HepG2 (cell line): ENCODE measurements at regions not wholly inside any gene's neighbourhood (a gene's known extent, or its start where the extent isn't known, plus 50 kb on each side); places are given as distances from the start of the nearest gene placed in this dataset.

Experiments used
- BCLAF1 ChIP-seq: fragments of 450-650 bp; IDR thresholded peaks from 2 replicates; pipeline ENCODE4 v1.6.1; 2017; ENCODE audit warnings: mild to moderate bottlenecking
- DPF2 ChIP-seq: sonication (generic); formaldehyde crosslinking; IDR thresholded peaks from 2 replicates; pipeline ENCODE4 v1.4.0; 2020; ENCODE audit warnings: mild to moderate bottlenecking, low read depth, missing genetic modification reagents, borderline replicate concordance
- FOXA3 ChIP-seq: IDR thresholded peaks from 2 replicates; pipeline ENCODE4 v1.6.1; 2016; ENCODE audit warnings: missing genetic modification reagents, missing compliant biosample characterization
- HCFC1 ChIP-seq: fragments of 150-350 bp; IDR thresholded peaks from 2 replicates; pipeline ENCODE4 v1.6.1; 2014; ENCODE audit warnings: low read depth, low read length
- HNF1B ChIP-seq: sonication (generic); formaldehyde crosslinking; IDR thresholded peaks from 2 replicates; pipeline ENCODE4 v1.5.1; 2020; ENCODE audit warnings: mild to moderate bottlenecking, moderate library complexity, missing genetic modification reagents
- KLF16 ChIP-seq, 2 experiments: sonication (generic) in 1 of 2; formaldehyde crosslinking in 1 of 2; IDR thresholded peaks; 2 replicates each; pipeline versions ENCODE4 v1.6.1 to v1.8.0; 2016 to 2023; ENCODE audit warnings: missing genetic modification reagents in 2 of 2, missing compliant biosample characterization in 1 of 2
- MED8 ChIP-seq: sonication (generic); formaldehyde crosslinking; IDR thresholded peaks from 2 replicates; pipeline ENCODE4 v1.8.1; 2023; ENCODE audit warnings: mild to moderate bottlenecking, missing genetic modification reagents; ENCODE audit not compliant: insufficient replicate concordance
- MIER3 ChIP-seq: IDR thresholded peaks from 2 replicates; pipeline ENCODE4 v1.6.1; 2016; ENCODE audit warnings: missing compliant biosample characterization, borderline replicate concordance
- MXD4 ChIP-seq: IDR thresholded peaks from 2 replicates; pipeline ENCODE4 v1.6.1; 2016; ENCODE audit warnings: mild to moderate bottlenecking, missing biosample characterization, missing genetic modification reagents
- NFRKB ChIP-seq: fragments of 450-650 bp; IDR thresholded peaks from 2 replicates; pipeline ENCODE4 v1.6.1; 2017
- NR2F6 ChIP-seq, 2 experiments: IDR thresholded peaks; 2 replicates each; pipeline ENCODE4 v1.6.1; 2016; ENCODE audit warnings: antibody characterized with exemption in 1 of 2, mild to moderate bottlenecking in 1 of 2
- PITX1 ChIP-seq: sonication (generic); formaldehyde crosslinking; IDR thresholded peaks from 2 replicates; pipeline ENCODE4 v1.5.1; 2020; ENCODE audit warnings: mild to moderate bottlenecking, missing genetic modification reagents
- REXO4 ChIP-seq: sonication (generic); formaldehyde crosslinking; IDR thresholded peaks from 2 replicates; pipeline ENCODE4 v1.8.0; 2022; ENCODE audit warnings: missing genetic modification reagents, mild to moderate bottlenecking, borderline replicate concordance
- RFX3 ChIP-seq: IDR thresholded peaks from 2 replicates; pipeline ENCODE4 v1.6.1; 2016; ENCODE audit warnings: missing biosample characterization, missing genetic modification reagents
- SIN3A ChIP-seq: IDR thresholded peaks from 2 replicates; pipeline ENCODE4 v1.6.1; 2011; ENCODE audit warnings: low read depth, mild to moderate bottlenecking, control low read depth, low read length, borderline replicate concordance
- SNAPC5 ChIP-seq: sonication (generic); formaldehyde crosslinking; IDR thresholded peaks from 2 replicates; pipeline ENCODE4 v1.8.1; 2023; ENCODE audit warnings: mild to moderate bottlenecking, missing genetic modification reagents, borderline replicate concordance
- STAG1 ChIP-seq: sonication (generic); formaldehyde crosslinking; IDR thresholded peaks from 2 replicates; pipeline ENCODE4 v1.4.0; 2020; ENCODE audit warnings: missing genetic modification reagents
- TCF7 ChIP-seq: sonication (generic); IDR thresholded peaks from 2 replicates; pipeline ENCODE4 v1.6.1; 2016; ENCODE audit warnings: antibody characterized with exemption, low read depth
- THAP8 ChIP-seq: sonication (generic); formaldehyde crosslinking; IDR thresholded peaks from 2 replicates; pipeline ENCODE4 v1.5.1; 2020; ENCODE audit warnings: missing genetic modification reagents, mild to moderate bottlenecking, borderline replicate concordance
- ZBTB3 ChIP-seq: sonication (generic); formaldehyde crosslinking; IDR thresholded peaks from 2 replicates; pipeline ENCODE4 v1.4.0; 2020; ENCODE audit warnings: low read depth, mild to moderate bottlenecking, moderate library complexity, missing genetic modification reagents, borderline replicate concordance
- ZNF484 ChIP-seq: sonication (generic); formaldehyde crosslinking; IDR thresholded peaks from 2 replicates; pipeline ENCODE4 v1.5.1; 2020; ENCODE audit warnings: mild to moderate bottlenecking, low read depth, missing genetic modification reagents, borderline replicate concordance
- ZNF569 ChIP-seq: sonication (generic); formaldehyde crosslinking; IDR thresholded peaks from 2 replicates; pipeline ENCODE4 v1.5.0; 2020; ENCODE audit warnings: mild to moderate bottlenecking, missing genetic modification reagents, moderate library complexity, borderline replicate concordance
- ZNF7 ChIP-seq: IDR thresholded peaks from 2 replicates; pipeline ENCODE4 v1.6.1; 2016; ENCODE audit warnings: missing biosample characterization, missing genetic modification reagents
- ZNF746 ChIP-seq: sonication (generic); formaldehyde crosslinking; IDR thresholded peaks from 2 replicates; pipeline ENCODE4 v1.8.0; 2022; ENCODE audit warnings: mild to moderate bottlenecking, missing genetic modification reagents
- ZSCAN20 ChIP-seq: sonication (generic); formaldehyde crosslinking; IDR thresholded peaks from 2 replicates; pipeline ENCODE4 v1.4.0; 2020; ENCODE audit warnings: missing genetic modification reagents, mild to moderate bottlenecking, borderline replicate concordance

DNA sequence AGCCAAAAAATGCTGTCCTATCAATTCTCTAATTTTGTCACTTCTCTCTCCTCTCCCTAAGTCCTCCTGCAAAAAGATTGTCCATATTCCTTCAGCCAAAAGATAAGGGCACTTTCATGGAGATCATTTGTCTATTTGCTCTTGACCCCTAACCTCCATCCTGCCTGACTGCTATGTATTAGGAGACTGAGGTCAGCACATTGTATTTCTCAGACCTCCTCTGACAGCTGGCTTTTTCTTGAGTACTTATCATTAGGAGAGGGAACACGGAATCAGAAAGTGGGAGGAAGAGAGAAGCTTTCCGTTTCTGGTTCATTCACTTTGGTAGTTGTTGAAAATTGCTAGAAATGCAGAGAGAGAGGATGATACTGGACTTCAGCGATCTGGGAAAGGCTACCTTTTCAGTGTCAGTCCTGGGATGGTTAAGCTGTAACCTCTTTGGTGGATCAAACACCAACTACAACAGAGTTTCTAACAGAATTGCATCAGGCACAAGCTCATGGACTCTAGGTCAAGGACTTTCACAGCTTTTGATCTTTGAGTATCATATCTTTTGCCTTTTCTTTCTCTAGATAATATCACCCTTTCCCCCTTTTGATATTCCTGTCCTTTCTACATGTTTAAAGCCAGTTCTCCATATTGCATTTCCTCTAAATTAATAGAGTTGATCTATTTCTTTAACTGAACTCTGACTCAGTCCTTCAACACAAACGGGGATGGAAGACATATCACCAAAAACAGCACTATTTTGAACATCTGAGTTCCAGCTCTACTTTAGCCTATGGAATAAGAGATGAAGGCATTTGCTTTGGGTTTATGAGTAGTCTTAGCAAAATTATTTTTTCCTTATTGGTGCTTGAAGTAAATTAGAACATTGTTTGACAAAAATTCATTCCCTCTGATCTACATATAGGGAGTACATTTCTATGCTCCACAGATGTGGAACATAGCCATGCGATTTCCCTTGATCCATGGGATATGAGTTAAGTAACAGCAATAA, 63.3 kb upstream of the KYNU start (continued):
- TF ChIP-seq MIER3 (CRISPR knock-in tag): peak; percentile 79; the same call in 1 of the 2 replicates
- TF ChIP-seq ZNF7 (CRISPR knock-in tag): no peak
- no peak for TF ChIP-seq THAP8 (CRISPR knock-in tag)
- TF ChIP-seq REXO4 (CRISPR knock-in tag): no peak
- TF ChIP-seq KLF16 (CRISPR knock-in tag; IDR thresholded peaks at IDR 0.05): peak in 1 of 2 experiments; percentile 65; a peak in 1 of 4 replicates
- peak; percentile 71; the same call in 1 of the 2 replicates for TF ChIP-seq PITX1 (CRISPR knock-in tag)
- no peak for TF ChIP-seq MXD4 (CRISPR knock-in tag)
- TF ChIP-seq SIN3A: no peak
- TF ChIP-seq HCFC1: no peak
- no peak for TF ChIP-seq BCLAF1
- no peak for TF ChIP-seq HNF1B (CRISPR knock-in tag)
- TF ChIP-seq DPF2 (CRISPR knock-in tag): peak; percentile 84
- no peak for TF ChIP-seq ZNF746 (CRISPR knock-in tag)
- no peak for TF ChIP-seq MED8
- TF ChIP-seq NR2F6 (IDR thresholded peaks at IDR 0.05): peak; percentile 94
- peak; percentile 89 for TF ChIP-seq NR2F6 (CRISPR knock-in tag; IDR thresholded peaks at IDR 0.05)
- no peak for TF ChIP-seq ZBTB3
- TF ChIP-seq RFX3 (CRISPR knock-in tag): no peak
- peak; percentile 92 for TF ChIP-seq TCF7
- TF ChIP-seq STAG1 (CRISPR knock-in tag): no peak
- TF ChIP-seq ZNF484 (CRISPR knock-in tag): no peak
- peak; percentile 73 for TF ChIP-seq FOXA3 (CRISPR knock-in tag)
- peak; percentile 53; the same call in 1 of the 2 replicates for TF ChIP-seq ZNF569 (CRISPR knock-in tag)
- TF ChIP-seq NFRKB: no peak
- TF ChIP-seq SNAPC5 (CRISPR knock-in tag): 0 out of 2 replicates have a peak, but pooled peaks have one; percentile 26
- TF ChIP-seq ZSCAN20: no peak
